ENCODE measurements at regions not wholly inside any gene's neighbourhood (a gene's known extent, or its start where the extent isn't known, plus 50 kb on each side); places are given as distances from the start of the nearest gene placed in this dataset.
"Not testable (repeated sequence)": the region's sequence is repeated elsewhere in the genome, so short reads cannot be mapped to it uniquely, and the experiment has no call there.

- H3K9me3 ChIP-seq (ENCODE audit: control insufficient read depth, low read length): no peaks in the 10 kb centered on the region
- TF ChIP-seq CTCF (conservative IDR thresholded peaks at IDR 0.05): no peak
- no peaks in the 10 kb centered on the region for H3K36me3 ChIP-seq (ENCODE audit: control insufficient read depth, insufficient read depth, low read length)
- no peak for DNase-seq
- H3K4me1 ChIP-seq (ENCODE audit: control insufficient read depth, insufficient read depth, low read length): no peaks in the 10 kb centered on the region
- Mint-ChIP-seq H3K27me3 (ENCODE audit: insufficient read depth) (peaks cover 13% of the 10 kb centered on the region), H3K4me3 (no peak overlapping the region), H3K4me1 (peaks cover 17% of the 10 kb centered on the region), H3K27ac (no peak overlapping the region), H3K36me3 (ENCODE audit: low read depth) (no peaks in the 10 kb centered on the region), H3K9me3 (no peaks in the 10 kb centered on the region)
- H3K9ac ChIP-seq (ENCODE audit: extremely low read depth, low read length, poor library complexity, severe bottlenecking): no peak overlapping the region
- H3K4me3 ChIP-seq (ENCODE audit: low read length): no peak overlapping the region
- no peak overlapping the region for H3K27ac ChIP-seq (ENCODE audit: low read depth, low read length)
- peaks cover 3% of the 10 kb centered on the region for H3K27me3 ChIP-seq (ENCODE audit: control insufficient read depth, insufficient read depth, low read length, poor library complexity, severe bottlenecking)
- WGBS, 2 experiments (ENCODE audit: insufficient coverage in 1 of 2, insufficient read length in 1 of 2): 83 to 100% methylated on average over 1 to 2 of the region's 2 CpGs
Measured at GRCh38 chr2:242075168-242075567, 205.6 kb downstream of the RTP5 start.

GRCh38 chr2:242075696-242076095 lies 206.2 kb downstream of the RTP5 start:
- Histone ChIP-seq H3K9me3 (ENCODE audit: control insufficient read depth, low read length) (no peaks in the 10 kb centered on the region), H3K36me3 (ENCODE audit: control insufficient read depth, insufficient read depth, low read length) (no peaks in the 10 kb centered on the region), H3K27ac (ENCODE audit: low read depth, low read length) (no peak overlapping the region), H3K4me1 (ENCODE audit: control insufficient read depth, insufficient read depth, low read length) (no peaks in the 10 kb centered on the region), H3K4me3 (ENCODE audit: low read length) (no peak overlapping the region), H3K27me3 (ENCODE audit: control insufficient read depth, insufficient read depth, low read length, poor library complexity, severe bottlenecking) (peaks cover 5% of the 10 kb centered on the region), H3K9ac (ENCODE audit: extremely low read depth, low read length, poor library complexity, severe bottlenecking) (no peak overlapping the region)
- WGBS, 2 experiments (ENCODE audit: insufficient coverage in 1 of 2, insufficient read length in 1 of 2): 76 to 83% methylated on average over 5 to 7 of the region's 7 CpGs
- peaks cover 17% of the 10 kb centered on the region for H3K4me1 Mint-ChIP-seq
- H3K27me3 Mint-ChIP-seq (ENCODE audit: insufficient read depth): peaks cover 15% of the 10 kb centered on the region
- H3K4me3 Mint-ChIP-seq: no peak overlapping the region
- H3K36me3 Mint-ChIP-seq (ENCODE audit: low read depth): no peaks in the 10 kb centered on the region
- no peaks in the 10 kb centered on the region for H3K9me3 Mint-ChIP-seq
- no peak for TF ChIP-seq CTCF (conservative IDR thresholded peaks at IDR 0.05)
- H3K27ac Mint-ChIP-seq: no peak overlapping the region
- DNase-seq: no peak

DNA sequence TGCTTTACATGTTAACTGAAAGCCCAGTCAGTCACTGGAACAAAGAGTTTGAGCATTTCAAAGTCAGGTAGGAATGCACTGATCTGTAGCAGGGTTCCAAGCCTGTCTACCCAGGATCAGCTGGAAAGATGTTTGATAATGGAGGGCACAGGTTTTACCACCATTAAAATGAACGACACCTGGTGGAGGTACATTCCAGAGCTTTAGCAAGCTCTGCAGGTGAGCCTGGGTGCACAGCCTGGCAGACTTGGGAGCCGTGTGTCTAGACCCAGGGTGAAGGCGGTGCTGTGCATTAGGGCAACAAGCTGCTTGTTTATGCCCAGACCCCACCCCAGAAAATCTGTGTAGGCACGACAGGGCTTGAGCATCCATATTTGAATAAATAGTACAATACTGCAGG lies 206.7 kb downstream of the RTP5 start:
- not testable (repeated sequence) for H3K36me3 ChIP-seq (ENCODE audit: control insufficient read depth, insufficient read depth, low read length); H3K4me1 ChIP-seq (ENCODE audit: control insufficient read depth, insufficient read depth, low read length); H3K27ac ChIP-seq (ENCODE audit: low read depth, low read length); H3K27ac Mint-ChIP-seq; H3K9ac ChIP-seq (ENCODE audit: extremely low read depth, low read length, poor library complexity, severe bottlenecking); H3K36me3 Mint-ChIP-seq (ENCODE audit: low read depth); H3K9me3 ChIP-seq (ENCODE audit: control insufficient read depth, low read length); H3K27me3 ChIP-seq (ENCODE audit: control insufficient read depth, insufficient read depth, low read length, poor library complexity, severe bottlenecking); H3K4me3 Mint-ChIP-seq; H3K4me3 ChIP-seq (ENCODE audit: low read length); DNase-seq; H3K9me3 Mint-ChIP-seq
- WGBS, 2 experiments (ENCODE audit: insufficient coverage in 1 of 2, insufficient read length in 1 of 2): 89% methylated on average over 3 to 4 of the region's 4 CpGs
- Mint-ChIP-seq H3K4me1 (peaks cover 12% of the 10 kb centered on the region), H3K27me3 (ENCODE audit: insufficient read depth) (peaks cover 16% of the 10 kb centered on the region)

DNA sequence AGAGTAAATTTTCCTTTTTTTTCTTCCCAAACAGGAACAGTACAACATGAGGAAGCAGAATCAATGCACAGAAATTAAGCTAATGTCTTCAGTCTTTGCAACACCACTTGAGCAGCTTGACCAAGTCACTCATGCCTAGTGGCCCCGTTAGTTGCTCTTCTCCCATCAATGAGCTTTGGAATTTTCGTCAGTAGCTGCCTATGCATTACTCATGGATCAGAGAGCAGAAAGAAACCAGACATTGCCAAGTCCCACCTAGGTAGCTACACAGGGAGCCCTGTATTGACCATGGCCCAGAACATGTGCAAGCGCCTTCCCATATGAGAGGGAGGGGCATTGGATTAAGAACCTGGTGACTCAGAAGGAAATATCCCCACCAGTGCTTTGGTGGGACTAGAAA lies 208.9 kb downstream of the RTP5 start:
- not testable (repeated sequence) for H3K27ac Mint-ChIP-seq; H3K27me3 ChIP-seq (ENCODE audit: control insufficient read depth, insufficient read depth, low read length, poor library complexity, severe bottlenecking); H3K4me3 Mint-ChIP-seq; H3K4me1 ChIP-seq (ENCODE audit: control insufficient read depth, insufficient read depth, low read length); H3K36me3 ChIP-seq (ENCODE audit: control insufficient read depth, insufficient read depth, low read length); H3K27ac ChIP-seq (ENCODE audit: low read depth, low read length); H3K9me3 Mint-ChIP-seq; H3K9me3 ChIP-seq (ENCODE audit: control insufficient read depth, low read length); H3K9ac ChIP-seq (ENCODE audit: extremely low read depth, low read length, poor library complexity, severe bottlenecking); H3K36me3 Mint-ChIP-seq (ENCODE audit: low read depth); DNase-seq; H3K4me1 Mint-ChIP-seq; H3K4me3 ChIP-seq (ENCODE audit: low read length)
- H3K27me3 Mint-ChIP-seq (ENCODE audit: insufficient read depth): peaks cover 21% of the 10 kb centered on the region
- 55% methylated on average over 2 of the region's 3 CpGs; no CpG with 5 or more reads in 1 of the 2 experiments for WGBS, 2 experiments (ENCODE audit: insufficient coverage in 1 of 2, insufficient read length in 1 of 2)

- WGBS, 2 experiments (ENCODE audit: insufficient coverage in 1 of 2, insufficient read length in 1 of 2): 88 to 98% methylated on average over 5 to 7 of the region's 7 CpGs
- H3K36me3 Mint-ChIP-seq (ENCODE audit: low read depth); H3K27me3 ChIP-seq (ENCODE audit: control insufficient read depth, insufficient read depth, low read length, poor library complexity, severe bottlenecking): not testable (repeated sequence)
Measured at GRCh38 chr2:242079792-242080191, 210.3 kb downstream of the RTP5 start.

GRCh38 chr2:242080575-242081214 lies 211.2 kb downstream of the RTP5 start:
- not testable (repeated sequence) for H3K9ac ChIP-seq (ENCODE audit: extremely low read depth, low read length, poor library complexity, severe bottlenecking); H3K27me3 ChIP-seq (ENCODE audit: control insufficient read depth, insufficient read depth, low read length, poor library complexity, severe bottlenecking); H3K27ac ChIP-seq (ENCODE audit: low read depth, low read length); H3K4me1 ChIP-seq (ENCODE audit: control insufficient read depth, insufficient read depth, low read length); H3K9me3 Mint-ChIP-seq; DNase-seq; H3K36me3 ChIP-seq (ENCODE audit: control insufficient read depth, insufficient read depth, low read length); H3K4me3 ChIP-seq (ENCODE audit: low read length); H3K27ac Mint-ChIP-seq; H3K36me3 Mint-ChIP-seq (ENCODE audit: low read depth); H3K4me3 Mint-ChIP-seq; H3K4me1 Mint-ChIP-seq; H3K9me3 ChIP-seq (ENCODE audit: control insufficient read depth, low read length)
- peaks cover 29% of the 10 kb centered on the region for H3K27me3 Mint-ChIP-seq (ENCODE audit: insufficient read depth)
- WGBS, 2 experiments (ENCODE audit: insufficient coverage in 1 of 2, insufficient read length in 1 of 2): 88 to 96% methylated on average over 3 to 7 of the region's 7 CpGs

More at GRCh38 chr2:242079792-242080191, 210.3 kb downstream of the RTP5 start:
- not testable (repeated sequence) for H3K9me3 Mint-ChIP-seq; H3K4me1 Mint-ChIP-seq; H3K9ac ChIP-seq (ENCODE audit: extremely low read depth, low read length, poor library complexity, severe bottlenecking); H3K9me3 ChIP-seq (ENCODE audit: control insufficient read depth, low read length); H3K4me3 ChIP-seq (ENCODE audit: low read length); H3K27ac Mint-ChIP-seq; H3K27ac ChIP-seq (ENCODE audit: low read depth, low read length); H3K4me1 ChIP-seq (ENCODE audit: control insufficient read depth, insufficient read depth, low read length); H3K4me3 Mint-ChIP-seq; H3K36me3 ChIP-seq (ENCODE audit: control insufficient read depth, insufficient read depth, low read length); DNase-seq
- H3K27me3 Mint-ChIP-seq (ENCODE audit: insufficient read depth): peaks cover 27% of the 10 kb centered on the region

All from endodermal cell (in vitro differentiated cells).